Mucosa of stomach (tissue), 1 donor: ENCODE measurements at regions not wholly inside any gene's neighbourhood (a gene's known extent, or its start where the extent isn't known, plus 50 kb on each side); places are given as distances from the start of the nearest gene placed in this dataset.

Experiments
- H3K27me3 ChIP-seq: one replicate; pipeline ENCODE4 v1.7.0; 2013; ENCODE audit warnings: mild to moderate bottlenecking, low read length; ENCODE audit not compliant: control insufficient read depth, insufficient read depth
- H3K36me3 ChIP-seq: one replicate; pipeline ENCODE4 v1.7.0; 2013; ENCODE audit warnings: low read length; ENCODE audit not compliant: control insufficient read depth, insufficient read depth
- H3K4me1 ChIP-seq: one replicate; pipeline ENCODE4 v1.7.0; 2013; ENCODE audit warnings: mild to moderate bottlenecking, low read length; ENCODE audit not compliant: control insufficient read depth, insufficient read depth
- H3K4me3 ChIP-seq: one replicate; pipeline ENCODE4 v1.7.0; 2013; ENCODE audit warnings: low read length
- H3K9ac ChIP-seq: one replicate; pipeline ENCODE4 v1.7.0; 2013; ENCODE audit warnings: mild to moderate bottlenecking, low read length, moderate library complexity
- H3K9me3 ChIP-seq: one replicate; pipeline ENCODE4 v1.7.0; 2013; ENCODE audit warnings: mild to moderate bottlenecking, low read length, moderate library complexity; ENCODE audit not compliant: control insufficient read depth
- donor health status: Pancreatic carcinoma.

DNA sequence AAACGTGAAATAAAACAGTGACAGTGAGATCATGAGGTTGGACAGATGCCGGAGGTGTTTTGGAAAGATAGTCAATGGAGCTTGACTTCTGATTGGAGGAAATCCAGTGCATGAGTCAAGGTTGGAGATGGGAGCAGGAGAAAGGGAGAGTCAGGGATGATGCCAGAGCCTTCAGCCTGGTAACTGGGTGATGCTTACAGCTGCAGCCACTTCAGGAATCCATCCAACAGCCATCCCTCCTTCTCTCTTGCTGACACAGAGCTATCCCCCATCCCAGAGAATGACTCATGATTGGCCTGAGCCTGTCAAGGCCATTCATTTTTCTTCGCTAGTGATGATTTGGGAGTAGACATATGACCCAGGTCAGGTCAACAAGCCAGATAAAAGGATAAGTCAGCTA is 112.8 kb downstream of the SAMD5 start:
- Histone ChIP-seq H3K4me3 (no peak overlapping the region), H3K9ac (no peak overlapping the region), H3K36me3 (no peaks in the 10 kb centered on the region), H3K4me1 (no peaks in the 10 kb centered on the region), H3K27me3 (no peaks in the 10 kb centered on the region), H3K9me3 (no peaks in the 10 kb centered on the region)

DNA sequence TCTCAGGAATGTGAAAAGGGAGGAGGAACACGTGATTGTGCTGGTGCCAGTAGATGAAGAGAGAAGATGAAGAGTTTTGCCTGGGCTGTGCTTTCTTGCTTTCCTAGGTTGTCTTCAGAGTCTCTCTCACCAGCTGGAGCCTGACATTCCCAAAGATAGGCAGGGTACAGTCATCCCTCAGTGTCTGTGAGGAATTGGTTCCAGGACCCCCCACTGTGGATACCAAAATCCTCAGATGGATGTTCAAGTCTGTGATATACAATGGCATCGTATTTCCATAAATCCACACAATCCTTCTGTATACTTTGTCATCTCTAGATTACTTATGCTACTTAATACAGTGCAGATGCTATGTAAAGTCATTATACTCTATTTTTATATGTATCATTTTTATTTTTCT is 113.5 kb downstream of the SAMD5 start:
- H3K36me3 ChIP-seq, result no peaks in the 10 kb centered on the region
- H3K4me1 ChIP-seq, result no peaks in the 10 kb centered on the region
- H3K4me3 ChIP-seq, result no peak overlapping the region
- no peaks in the 10 kb centered on the region for H3K9me3 ChIP-seq
- H3K9ac ChIP-seq, result no peak overlapping the region
- H3K27me3 ChIP-seq, result no peaks in the 10 kb centered on the region

DNA sequence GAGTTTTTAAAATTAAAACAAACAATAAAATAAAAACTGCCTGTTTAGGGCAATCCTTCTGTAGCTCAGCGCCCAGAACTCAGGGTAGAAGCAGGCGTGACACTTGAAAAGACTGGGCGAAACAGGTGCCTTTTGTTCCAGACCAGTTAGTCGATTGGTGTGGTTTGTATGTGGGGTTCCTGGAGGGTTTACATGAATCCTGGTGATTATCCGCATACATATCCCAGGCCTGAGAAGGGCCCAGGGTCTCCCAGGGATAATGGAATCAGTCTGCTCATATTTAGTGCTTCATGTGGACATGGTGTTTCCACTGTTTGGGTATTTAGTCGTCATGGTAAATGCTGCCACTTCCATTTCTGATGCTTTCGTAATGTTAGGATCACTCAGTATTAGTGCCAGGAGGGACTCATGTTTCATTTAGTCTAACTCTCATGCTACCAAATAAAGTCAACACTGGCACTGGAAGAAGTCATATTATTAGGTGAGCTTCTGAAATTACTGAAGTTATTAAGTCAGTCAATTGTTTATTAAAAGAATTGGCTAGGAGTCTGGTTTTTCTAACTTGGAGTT is 116.5 kb downstream of the SAMD5 start:
- Histone ChIP-seq H3K36me3 (no peaks in the 10 kb centered on the region), H3K4me1 (no peaks in the 10 kb centered on the region), H3K4me3 (no peak overlapping the region), H3K27me3 (no peaks in the 10 kb centered on the region), H3K9me3 (no peaks in the 10 kb centered on the region), H3K9ac (no peak overlapping the region)

DNA sequence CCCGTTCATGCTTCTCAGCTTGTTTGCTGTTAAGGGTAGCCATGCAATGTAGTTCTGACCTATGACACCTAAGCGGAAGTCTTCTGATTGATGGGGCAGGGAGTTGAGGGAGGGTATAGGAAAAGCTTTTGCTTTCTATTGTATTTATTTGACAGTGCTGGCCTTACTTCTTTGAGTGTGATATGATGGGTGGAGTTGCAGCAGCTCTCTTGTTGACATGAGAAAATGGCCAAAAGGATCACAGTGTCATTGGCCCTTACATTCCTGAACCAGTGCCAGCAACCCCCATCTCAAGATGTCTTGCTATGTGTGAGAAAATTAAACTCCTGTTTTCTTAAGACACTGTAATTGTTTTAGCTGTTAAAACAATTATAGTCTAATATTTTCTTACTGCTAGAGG is 117.5 kb downstream of the SAMD5 start:
- H3K9ac ChIP-seq, result no peak overlapping the region
- no peaks in the 10 kb centered on the region for H3K9me3 ChIP-seq
- no peak overlapping the region for H3K4me3 ChIP-seq
- no peaks in the 10 kb centered on the region for H3K36me3 ChIP-seq
- no peaks in the 10 kb centered on the region for H3K4me1 ChIP-seq
- H3K27me3 ChIP-seq, result no peaks in the 10 kb centered on the region

DNA sequence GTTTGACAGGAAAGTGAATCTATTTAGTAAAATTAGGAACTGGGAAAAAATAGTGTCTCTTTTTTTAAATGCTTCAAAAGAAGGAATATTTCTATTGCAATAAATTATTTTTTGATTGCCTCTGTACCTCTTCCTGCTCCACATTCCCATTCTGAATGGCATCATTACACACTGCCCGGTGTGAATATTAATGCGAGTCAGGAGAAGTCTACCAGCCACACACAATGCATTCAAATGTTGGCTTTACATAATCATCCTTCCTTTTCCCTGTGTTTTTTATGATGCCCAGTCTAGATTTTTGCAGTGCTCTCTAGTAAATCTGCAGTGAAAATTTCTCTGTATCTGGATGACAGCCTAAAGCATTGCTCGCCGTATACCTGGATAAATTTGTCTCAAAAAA is 118.9 kb downstream of the SAMD5 start:
- no peaks in the 10 kb centered on the region for H3K4me1 ChIP-seq
- no peaks in the 10 kb centered on the region for H3K27me3 ChIP-seq
- no peak overlapping the region for H3K4me3 ChIP-seq
- H3K9ac ChIP-seq, result no peak overlapping the region
- no peaks in the 10 kb centered on the region for H3K9me3 ChIP-seq
- H3K36me3 ChIP-seq, result no peaks in the 10 kb centered on the region

DNA sequence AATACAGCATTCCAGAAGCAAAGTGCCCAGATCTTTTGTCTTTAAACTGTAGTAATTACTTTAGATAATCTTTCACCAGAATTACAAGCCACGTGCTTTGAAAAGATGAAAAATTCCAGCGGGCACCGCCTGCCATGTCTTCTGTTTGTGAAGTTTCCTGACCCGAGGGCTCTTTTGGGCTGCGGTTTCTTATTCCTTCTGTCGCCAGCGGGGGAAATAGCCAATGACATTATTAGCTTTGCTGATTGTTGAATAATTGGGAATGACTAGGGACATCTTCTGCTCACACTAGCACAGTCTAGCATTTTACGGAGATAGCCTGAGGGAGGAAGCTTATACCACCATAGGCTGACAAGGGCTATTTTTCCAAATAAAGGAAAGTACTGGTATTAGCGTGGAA is 124.7 kb downstream of the SAMD5 start:
- no peak overlapping the region for H3K9ac ChIP-seq
- H3K36me3 ChIP-seq, result no peaks in the 10 kb centered on the region
- H3K4me3 ChIP-seq, result no peak overlapping the region
- H3K27me3 ChIP-seq, result no peaks in the 10 kb centered on the region
- no peaks in the 10 kb centered on the region for H3K9me3 ChIP-seq
- H3K4me1 ChIP-seq, result no peaks in the 10 kb centered on the region

DNA sequence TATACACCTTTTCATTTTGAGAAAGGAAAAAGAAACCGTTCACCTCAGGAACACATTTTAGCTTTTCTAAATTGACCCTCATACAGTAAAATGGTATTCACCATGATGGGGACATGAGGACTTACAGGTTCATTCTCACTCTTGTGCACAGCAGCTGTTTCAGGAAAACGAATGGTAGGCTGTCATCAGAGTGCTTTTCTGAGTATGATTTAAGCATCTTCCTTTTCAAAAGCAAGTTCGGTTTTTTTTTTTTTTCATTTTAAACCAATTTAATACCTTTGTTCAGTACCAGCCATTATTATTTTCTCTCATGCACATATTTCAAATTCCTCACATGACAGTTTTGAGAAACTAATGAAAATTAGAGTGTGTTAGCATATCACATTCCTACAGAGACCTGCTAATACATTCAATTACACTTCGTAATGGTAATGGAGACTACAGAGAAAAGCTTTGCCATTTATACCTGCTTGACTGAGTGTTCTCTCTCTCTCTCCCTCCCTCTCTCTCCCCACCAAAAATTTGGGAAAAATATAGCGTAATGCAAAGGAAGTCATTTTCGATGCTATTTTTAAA is 129.2 kb downstream of the SAMD5 start:
- no peak overlapping the region for H3K4me3 ChIP-seq
- no peaks in the 10 kb centered on the region for H3K36me3 ChIP-seq
- no peaks in the 10 kb centered on the region for H3K9me3 ChIP-seq
- H3K9ac ChIP-seq, result no peak overlapping the region
- H3K4me1 ChIP-seq, result no peaks in the 10 kb centered on the region
- H3K27me3 ChIP-seq, result no peaks in the 10 kb centered on the region

DNA sequence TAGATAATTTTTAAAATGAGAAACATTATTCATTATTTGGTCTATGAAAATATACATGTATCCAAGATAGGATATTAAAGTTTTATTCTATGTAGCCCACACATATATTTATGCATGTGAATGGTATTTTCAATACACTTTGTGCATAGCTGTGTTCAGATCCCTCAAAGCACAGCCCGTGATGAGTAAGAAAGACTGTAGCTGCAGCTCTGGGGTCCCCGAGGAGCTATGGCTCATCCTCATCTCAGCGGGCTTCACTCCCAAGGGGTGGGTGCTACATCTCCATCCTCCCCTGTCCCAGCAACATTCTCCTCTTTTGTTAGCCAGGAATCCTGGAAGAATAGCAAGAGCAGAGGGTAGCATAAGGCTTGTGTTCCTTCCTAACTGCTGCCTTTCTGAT is 130.8 kb downstream of the SAMD5 start:
- Histone ChIP-seq H3K9ac (no peak overlapping the region), H3K9me3 (no peaks in the 10 kb centered on the region), H3K4me1 (no peaks in the 10 kb centered on the region), H3K36me3 (no peaks in the 10 kb centered on the region), H3K4me3 (no peak overlapping the region), H3K27me3 (no peaks in the 10 kb centered on the region)

DNA sequence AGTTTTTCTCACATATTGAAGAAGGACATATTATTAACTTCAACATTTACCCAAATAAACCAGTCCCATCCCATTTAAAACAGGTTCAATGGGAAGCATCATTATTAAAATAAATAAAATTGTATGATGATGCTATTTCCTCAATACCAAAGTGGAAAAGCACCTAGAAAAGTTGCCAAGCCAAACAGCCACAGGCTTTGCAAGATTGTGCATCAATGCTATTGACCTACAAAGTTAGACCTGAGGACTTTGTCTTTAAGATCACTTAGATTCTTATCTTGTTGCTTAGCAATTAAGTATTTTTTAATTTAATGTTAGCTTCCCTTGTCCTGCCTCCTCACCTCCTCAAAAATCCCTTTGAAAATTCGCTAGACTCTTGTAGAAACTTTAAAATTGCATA is 132.1 kb downstream of the SAMD5 start:
- H3K4me1 ChIP-seq, result no peaks in the 10 kb centered on the region
- H3K36me3 ChIP-seq, result no peaks in the 10 kb centered on the region
- H3K9me3 ChIP-seq, result no peaks in the 10 kb centered on the region
- H3K4me3 ChIP-seq, result no peak overlapping the region
- no peak overlapping the region for H3K9ac ChIP-seq
- no peaks in the 10 kb centered on the region for H3K27me3 ChIP-seq

DNA sequence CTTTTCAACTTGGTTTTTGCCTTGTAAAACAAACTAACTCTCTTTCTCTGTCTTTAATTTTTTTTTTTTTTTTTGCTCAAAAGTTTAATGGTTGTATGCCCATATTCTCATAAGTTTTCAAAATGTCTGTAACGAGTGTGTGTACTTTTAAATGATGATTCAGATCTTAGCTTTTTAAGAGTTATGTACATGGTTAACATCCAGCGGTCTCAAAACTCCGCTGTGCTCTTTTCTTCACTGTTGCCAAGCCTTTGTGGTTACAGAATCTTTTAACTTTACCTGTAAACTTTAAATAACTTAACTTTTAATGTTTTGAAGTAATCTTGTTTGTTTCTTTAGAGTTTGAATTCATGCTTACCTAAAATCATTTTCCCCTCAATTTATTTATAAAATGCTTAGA is 133.0 kb downstream of the SAMD5 start:
- Histone ChIP-seq H3K27me3 (no peaks in the 10 kb centered on the region), H3K36me3 (no peaks in the 10 kb centered on the region), H3K9ac (no peak overlapping the region), H3K9me3 (no peaks in the 10 kb centered on the region), H3K4me1 (no peaks in the 10 kb centered on the region), H3K4me3 (no peak overlapping the region)

DNA sequence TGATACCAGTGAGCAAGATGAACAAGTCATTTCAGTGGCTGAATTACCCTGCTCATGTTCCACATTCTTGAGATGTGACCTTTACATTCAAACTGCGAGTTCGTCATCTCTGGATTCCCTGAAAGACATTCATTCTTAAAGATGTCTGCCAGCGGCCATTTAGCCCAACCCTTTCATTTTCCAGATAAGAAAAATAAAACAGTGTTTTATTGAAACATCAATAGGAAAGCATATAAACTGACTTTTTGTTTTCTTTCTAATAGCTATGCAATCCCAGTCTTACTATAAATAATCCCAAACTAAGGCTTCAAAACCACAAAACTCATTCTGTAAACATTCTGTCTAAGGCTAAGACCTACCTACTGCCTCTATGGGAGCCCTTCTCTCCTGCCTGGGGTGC is 134.0 kb downstream of the SAMD5 start:
- Histone ChIP-seq H3K4me3 (no peak overlapping the region), H3K27me3 (no peaks in the 10 kb centered on the region)

DNA sequence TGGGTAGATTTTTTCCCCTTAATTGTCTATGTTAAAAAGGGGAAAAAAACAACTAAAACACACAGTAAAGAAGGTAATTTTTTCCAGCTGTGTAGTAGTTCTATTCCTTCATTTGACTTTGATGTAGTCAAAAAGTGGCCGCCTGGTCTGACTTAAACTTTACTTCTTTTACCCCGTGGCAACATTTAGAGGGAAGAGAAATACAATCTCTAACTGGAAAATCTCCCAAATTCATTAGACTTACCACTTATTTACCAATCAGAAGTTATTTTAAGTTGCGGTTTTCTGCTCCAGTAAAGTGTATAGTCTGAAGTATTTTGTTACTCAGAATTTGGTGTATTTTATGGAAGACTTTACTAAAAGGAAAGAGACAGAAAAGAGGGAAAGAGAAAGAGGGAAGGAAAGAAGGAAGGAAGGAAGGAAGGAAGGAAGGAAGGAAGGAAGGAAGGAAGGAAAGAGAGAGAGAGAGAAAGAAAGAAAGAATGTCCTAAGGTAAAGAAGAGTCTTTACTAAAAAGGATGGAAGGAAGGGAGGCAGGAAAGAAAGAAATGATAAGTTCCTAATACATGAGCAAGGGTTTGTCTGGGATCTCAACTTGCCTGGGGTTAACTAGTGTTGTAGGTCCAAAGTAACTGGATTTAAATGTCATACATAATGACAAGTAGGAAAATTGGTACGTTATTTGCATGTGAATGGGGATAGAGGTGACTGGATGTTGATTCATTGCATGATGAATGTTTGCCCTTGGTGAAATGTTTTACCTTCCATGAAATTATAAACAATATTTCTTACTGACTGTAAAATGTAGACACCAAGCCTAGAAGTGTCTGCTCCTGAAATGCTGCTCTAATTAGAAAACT is 135.1 kb downstream of the SAMD5 start:
- no peaks in the 10 kb centered on the region for H3K9me3 ChIP-seq
- no peak overlapping the region for H3K4me3 ChIP-seq
- no peaks in the 10 kb centered on the region for H3K4me1 ChIP-seq
- H3K27me3 ChIP-seq, result no peaks in the 10 kb centered on the region
- H3K36me3 ChIP-seq, result no peaks in the 10 kb centered on the region
- no peak overlapping the region for H3K9ac ChIP-seq

More for the DNA sequence above, 134.0 kb downstream of the SAMD5 start:
- Histone ChIP-seq H3K4me1 (no peaks in the 10 kb centered on the region), H3K36me3 (no peaks in the 10 kb centered on the region), H3K9ac (no peak overlapping the region), H3K9me3 (no peaks in the 10 kb centered on the region)
